ENCODE measurements at regions not wholly inside any gene's neighbourhood (a gene's known extent, or its start where the extent isn't known, plus 50 kb on each side); places are given as distances from the start of the nearest gene placed in this dataset.

DNA sequence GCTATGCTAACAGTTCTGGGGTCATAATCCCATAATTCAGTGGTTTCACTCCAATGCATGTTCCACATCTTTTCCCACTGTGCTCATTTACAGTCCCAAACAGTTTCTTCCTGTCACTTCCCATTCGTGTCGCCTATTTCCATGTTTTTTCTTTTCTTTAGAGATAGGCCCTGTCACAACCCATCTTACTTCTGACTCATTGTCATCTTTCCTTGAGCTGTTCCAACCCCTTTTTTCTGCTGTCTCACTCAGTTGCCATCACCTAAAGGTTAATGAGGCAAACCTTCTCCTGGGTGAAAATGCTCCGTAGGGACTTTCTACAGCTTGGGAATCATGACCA lies 814.5 kb downstream of the VGLL3 start:
- DNase-seq (no peak), ATAC-seq (ENCODE audit: low read depth in 2 of 2) (no peak)
- Mint-ChIP-seq H3K4me3 (no peak overlapping the region), H3K36me3 (no peaks in the 10 kb centered on the region), H3K27me3 (no peaks in the 10 kb centered on the region), H3K27ac (no peak overlapping the region), H3K4me1 (no peaks in the 10 kb centered on the region), H3K9me3 (peaks cover 0 to 5% (median 0%) of the 10 kb centered on the region in 7 donors)

DNA sequence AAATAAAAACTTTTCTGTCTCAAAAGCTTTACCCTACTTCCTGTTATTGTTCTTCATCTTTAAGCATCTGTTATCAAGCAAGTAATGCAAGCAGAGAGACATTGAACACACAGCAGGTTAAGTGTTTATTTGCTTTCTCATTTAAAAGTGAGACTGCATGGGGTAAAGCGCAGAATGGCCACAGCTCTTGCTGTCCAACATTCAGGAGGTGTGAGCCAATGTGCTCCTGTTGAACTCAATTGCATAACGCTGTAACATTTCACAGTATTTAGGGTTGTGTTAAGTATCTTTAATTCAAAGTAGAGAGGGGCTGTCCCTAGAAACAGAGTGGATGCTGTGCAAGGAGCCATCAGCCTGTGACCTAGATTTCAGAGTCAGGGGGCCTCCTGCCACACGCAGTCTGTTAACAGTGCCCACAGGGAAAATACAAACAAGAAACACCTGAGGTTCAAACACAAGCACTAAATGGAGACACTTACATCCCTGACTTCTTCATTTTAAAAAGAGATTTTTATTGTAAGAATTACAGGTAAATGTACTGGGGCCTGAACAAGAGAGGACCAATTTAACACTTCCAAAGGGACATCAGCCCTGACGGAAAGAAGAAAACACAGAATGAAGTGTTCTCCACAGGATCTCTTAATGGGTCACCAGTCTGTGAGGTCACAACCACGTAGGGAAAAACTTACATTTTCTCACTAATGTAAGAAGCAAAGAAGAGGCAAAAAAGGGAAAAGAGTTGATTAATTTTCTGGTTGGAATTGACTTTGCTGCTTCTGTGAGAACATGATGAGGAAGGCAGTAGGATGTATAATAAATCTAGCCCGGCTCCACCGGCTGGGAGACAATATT lies 815.1 kb downstream of the VGLL3 start:
- Mint-ChIP-seq H3K9me3 (peaks cover 0 to 5% (median 0%) of the 10 kb centered on the region in 7 donors), H3K36me3 (no peaks in the 10 kb centered on the region), H3K4me3 (no peak overlapping the region), H3K27me3 (no peaks in the 10 kb centered on the region), H3K4me1 (no peaks in the 10 kb centered on the region), H3K27ac (no peak overlapping the region)
- DNase-seq (no peak), ATAC-seq (ENCODE audit: low read depth in 2 of 2) (no peak)

DNA sequence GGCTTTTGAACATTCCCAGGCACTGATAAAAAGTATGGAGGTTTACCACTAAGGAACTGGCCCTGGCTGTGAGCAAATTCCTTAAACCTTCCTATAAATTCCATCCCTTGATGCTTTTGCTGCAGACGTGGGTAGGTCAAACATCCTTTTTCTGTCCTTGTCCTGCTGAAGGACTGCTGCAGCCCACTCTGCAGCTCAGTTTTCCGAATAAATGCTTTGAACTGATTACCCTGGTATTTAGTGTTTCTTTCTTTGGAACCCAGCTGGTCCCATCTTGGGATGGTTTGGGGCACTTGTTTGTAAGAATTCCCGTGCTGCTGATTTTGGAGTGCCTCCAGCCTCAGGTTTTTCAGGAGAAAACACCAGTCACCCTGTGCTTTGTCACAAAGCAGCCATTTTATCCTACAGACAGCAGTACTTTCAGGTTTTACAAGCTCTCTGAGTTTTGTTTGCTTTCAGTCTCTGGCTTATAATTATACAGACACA lies 815.9 kb downstream of the VGLL3 start:
- H3K27ac Mint-ChIP-seq: no peak overlapping the region
- no peak overlapping the region for H3K4me3 Mint-ChIP-seq
- ATAC-seq (ENCODE audit: low read depth in 2 of 2) (no peak), DNase-seq (no peak)
- no peaks in the 10 kb centered on the region for H3K27me3 Mint-ChIP-seq
- H3K4me1 Mint-ChIP-seq: no peaks in the 10 kb centered on the region
- no peaks in the 10 kb centered on the region for H3K36me3 Mint-ChIP-seq
- peaks cover 0 to 5% (median 0%) of the 10 kb centered on the region in 7 donors for H3K9me3 Mint-ChIP-seq

DNA sequence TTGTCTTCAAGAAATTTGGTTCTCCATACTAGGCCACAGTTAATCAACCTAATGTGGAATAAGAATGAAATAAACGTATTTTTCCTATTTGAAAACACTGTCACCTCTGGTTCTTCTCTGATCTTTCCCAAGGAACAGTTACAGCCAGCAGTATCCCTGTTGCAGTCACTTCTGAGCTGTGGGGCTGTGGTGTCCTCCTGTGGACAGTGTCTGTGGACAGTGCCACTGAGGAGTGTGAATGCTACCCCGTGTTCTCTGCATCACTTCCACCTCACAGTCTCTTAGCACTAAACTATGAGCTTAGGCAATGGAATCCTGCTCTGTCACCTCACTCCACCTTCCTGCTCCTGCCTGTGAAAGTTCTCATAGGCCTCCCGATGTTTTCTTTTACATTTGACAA lies 817.5 kb downstream of the VGLL3 start:
- Mint-ChIP-seq H3K4me3 (no peak overlapping the region), H3K36me3 (no peaks in the 10 kb centered on the region), H3K27me3 (no peaks in the 10 kb centered on the region), H3K4me1 (no peaks in the 10 kb centered on the region), H3K27ac (no peak overlapping the region), H3K9me3 (peaks cover 0 to 3% (median 0%) of the 10 kb centered on the region in 7 donors)
- DNase-seq: no peak
- ATAC-seq (ENCODE audit: low read depth in 2 of 2): no peak

DNA sequence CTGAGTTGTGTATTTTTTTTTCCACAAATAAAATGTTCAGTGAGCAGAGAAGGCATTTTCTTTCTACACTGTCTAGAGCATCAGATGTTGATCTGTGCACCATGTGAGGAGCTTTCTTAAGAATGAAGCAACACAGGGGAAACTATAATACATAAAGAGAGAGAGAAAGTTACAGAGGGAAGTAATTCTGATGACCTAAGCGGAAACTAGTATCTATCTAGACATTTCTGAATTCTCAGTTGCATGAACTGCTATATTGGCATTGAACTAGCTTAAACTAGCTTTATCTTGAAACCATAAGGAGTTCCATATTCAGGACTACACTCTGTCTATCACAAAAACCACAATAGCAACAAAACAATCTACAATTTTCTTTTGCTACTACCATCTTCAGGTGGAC lies 822.4 kb downstream of the VGLL3 start:
- Mint-ChIP-seq H3K4me1 (no peaks in the 10 kb centered on the region), H3K27me3 (no peaks in the 10 kb centered on the region), H3K36me3 (no peaks in the 10 kb centered on the region), H3K4me3 (no peak overlapping the region), H3K27ac (no peak overlapping the region), H3K9me3 (peaks cover 0 to 3% (median 0%) of the 10 kb centered on the region in 7 donors)
- DNase-seq (no peak), ATAC-seq (ENCODE audit: low read depth in 2 of 2) (no peak)

DNA sequence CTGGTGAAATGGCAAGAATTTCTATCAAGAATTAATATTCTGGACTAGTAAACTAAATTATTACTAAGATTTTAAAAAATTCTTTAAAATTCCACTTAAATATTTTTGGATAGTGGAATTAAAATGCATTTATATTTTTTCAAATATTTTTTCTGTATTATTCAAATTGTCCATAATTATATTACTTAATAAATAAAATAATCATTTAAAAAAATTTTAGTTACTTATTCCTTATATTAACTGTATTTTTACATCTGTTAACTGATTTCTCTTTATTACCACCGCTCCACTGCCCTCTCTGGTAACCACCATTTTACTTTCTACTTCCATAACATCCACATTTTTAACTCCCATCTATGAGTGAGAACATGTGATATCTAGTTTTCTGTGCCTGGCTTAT lies 828.4 kb downstream of the VGLL3 start:
- peaks cover 0 to 8% (median 0%) of the 10 kb centered on the region in 7 donors for H3K9me3 Mint-ChIP-seq
- H3K36me3 Mint-ChIP-seq: no peaks in the 10 kb centered on the region
- H3K27me3 Mint-ChIP-seq: no peaks in the 10 kb centered on the region
- no peak for DNase-seq
- no peak for ATAC-seq (ENCODE audit: low read depth in 2 of 2)
- H3K4me3 Mint-ChIP-seq: no peak overlapping the region
- no peaks in the 10 kb centered on the region for H3K4me1 Mint-ChIP-seq
- H3K27ac Mint-ChIP-seq: no peak overlapping the region

DNA sequence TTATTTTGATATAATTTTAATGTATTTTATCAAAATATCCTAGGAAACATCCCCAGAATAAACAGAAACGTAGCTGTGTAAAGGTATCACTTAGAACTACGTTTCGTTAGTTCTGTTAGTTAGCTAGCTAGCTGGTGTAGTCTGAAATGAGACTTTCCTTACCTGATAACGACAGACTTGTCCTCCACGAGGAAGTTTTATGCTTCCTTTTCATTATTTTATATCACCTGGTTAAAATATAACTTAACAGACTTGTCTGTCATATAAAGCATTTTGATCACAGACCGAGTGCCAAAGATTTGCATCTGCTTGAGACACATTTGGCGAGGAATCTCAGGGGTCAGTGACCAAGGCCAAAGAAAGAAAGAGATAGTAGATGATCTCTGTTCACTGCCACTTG lies 829.5 kb downstream of the VGLL3 start:
- no peaks in the 10 kb centered on the region for H3K36me3 Mint-ChIP-seq
- H3K27ac Mint-ChIP-seq: no peak overlapping the region
- H3K27me3 Mint-ChIP-seq: no peaks in the 10 kb centered on the region
- peaks cover 0 to 9% (median 3%) of the 10 kb centered on the region in 7 donors for H3K9me3 Mint-ChIP-seq
- H3K4me1 Mint-ChIP-seq: no peaks in the 10 kb centered on the region
- no peak for DNase-seq
- no peak for ATAC-seq (ENCODE audit: low read depth in 2 of 2)
- H3K4me3 Mint-ChIP-seq: no peak overlapping the region

DNA sequence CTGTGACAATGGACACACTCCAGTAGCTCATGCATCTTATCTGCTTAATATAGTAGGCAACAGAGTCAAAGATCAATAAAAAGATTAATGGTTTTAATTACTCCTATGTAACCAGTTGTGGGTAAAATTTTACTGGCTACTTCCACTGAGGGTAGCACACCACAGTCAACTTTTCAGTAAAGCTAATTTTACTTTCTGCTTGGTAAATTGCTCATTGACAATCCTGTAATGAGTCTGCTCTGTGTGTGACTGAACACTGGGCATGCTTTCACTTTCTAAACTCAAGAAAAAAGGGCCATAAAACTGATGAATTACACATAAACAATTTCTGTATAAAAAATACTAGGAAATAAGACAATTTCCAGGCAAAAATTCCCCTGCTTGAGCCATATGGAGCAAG lies 838.3 kb downstream of the VGLL3 start:
- H3K27me3 Mint-ChIP-seq: no peaks in the 10 kb centered on the region
- DNase-seq: no peak
- H3K27ac Mint-ChIP-seq: no peak overlapping the region
- no peaks in the 10 kb centered on the region for H3K36me3 Mint-ChIP-seq
- no peak for ATAC-seq (ENCODE audit: low read depth in 2 of 2)
- H3K9me3 Mint-ChIP-seq: peaks cover 0 to 12% (median 3%) of the 10 kb centered on the region in 7 donors
- no peaks in the 10 kb centered on the region for H3K4me1 Mint-ChIP-seq
- H3K4me3 Mint-ChIP-seq: no peak overlapping the region

DNA sequence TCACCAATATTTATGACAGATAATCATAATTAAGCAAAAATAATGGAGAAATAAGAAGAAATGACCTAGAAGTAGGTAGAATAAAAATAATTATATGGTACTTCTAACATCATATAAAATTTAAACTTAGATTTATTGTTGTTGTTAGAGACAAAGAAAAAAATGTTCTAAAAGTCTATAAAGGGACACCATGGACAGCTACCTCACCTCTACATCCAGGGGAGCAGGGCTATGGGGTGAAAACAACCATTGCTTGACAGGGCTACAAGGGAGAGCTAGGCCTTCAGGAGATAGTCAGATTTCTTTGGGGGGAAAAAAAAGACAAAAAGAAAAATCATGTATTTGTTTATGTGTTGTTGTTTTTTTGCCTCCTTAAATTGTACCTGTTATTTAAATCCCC lies 841.9 kb downstream of the VGLL3 start:
- DNase-seq (no peak), ATAC-seq (ENCODE audit: low read depth in 2 of 2) (no peak)
- H3K9me3 Mint-ChIP-seq: peaks cover 0 to 11% (median 4%) of the 10 kb centered on the region in 7 donors
- no peak overlapping the region for H3K4me3 Mint-ChIP-seq
- H3K27me3 Mint-ChIP-seq: no peaks in the 10 kb centered on the region
- no peaks in the 10 kb centered on the region for H3K36me3 Mint-ChIP-seq
- H3K27ac Mint-ChIP-seq: no peak overlapping the region
- no peaks in the 10 kb centered on the region for H3K4me1 Mint-ChIP-seq

DNA sequence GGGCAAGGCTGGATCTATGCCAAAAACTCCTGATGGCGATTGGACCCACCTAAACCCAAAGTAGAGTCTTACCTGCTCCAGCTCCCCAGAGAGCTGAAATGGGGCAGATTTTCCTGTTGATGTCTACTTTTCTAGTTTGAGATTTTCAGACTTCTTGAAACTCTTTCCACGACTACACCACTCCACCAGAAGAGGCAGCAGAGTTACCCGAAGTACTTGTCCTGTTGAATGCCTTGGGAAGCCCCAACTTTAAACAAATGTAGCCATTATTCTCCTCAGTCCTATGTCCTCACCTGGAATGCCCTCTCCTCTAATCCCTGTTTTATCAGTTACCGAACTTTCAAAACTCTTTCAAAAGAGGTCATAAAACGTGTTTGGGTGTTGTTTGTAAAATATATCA lies 843.8 kb downstream of the VGLL3 start:
- Mint-ChIP-seq H3K9me3 (peaks cover 0 to 11% (median 4%) of the 10 kb centered on the region in 7 donors), H3K4me1 (no peaks in the 10 kb centered on the region)
- no peak for ATAC-seq (ENCODE audit: low read depth in 2 of 2)

DNA sequence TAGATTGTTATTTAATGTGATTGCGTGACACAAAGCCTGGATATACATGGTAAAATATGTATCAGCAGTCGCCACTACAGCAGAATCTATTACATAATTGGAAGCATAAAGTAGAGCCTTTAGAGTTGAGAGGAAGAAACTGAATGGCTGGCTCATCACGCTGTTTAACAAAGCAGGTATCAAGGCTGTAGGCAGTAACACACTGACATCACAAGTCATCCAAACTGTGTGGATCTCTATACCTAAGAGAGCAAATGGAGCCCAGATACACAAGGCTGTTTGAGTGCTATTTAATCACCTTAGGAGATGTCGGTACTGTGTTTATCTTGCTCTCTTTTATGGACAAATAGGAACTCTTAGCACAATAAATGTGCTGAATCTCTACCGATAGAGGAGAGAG lies 864.4 kb downstream of the VGLL3 start:
- H3K9me3 Mint-ChIP-seq: peaks cover 2 to 19% (median 6%) of the 10 kb centered on the region in 7 donors
- H3K27me3 Mint-ChIP-seq: no peaks in the 10 kb centered on the region
- H3K36me3 Mint-ChIP-seq: no peaks in the 10 kb centered on the region
- no peak overlapping the region for H3K27ac Mint-ChIP-seq
- no peak overlapping the region for H3K4me3 Mint-ChIP-seq
- no peak for ATAC-seq (ENCODE audit: low read depth in 2 of 2)
- no peaks in the 10 kb centered on the region for H3K4me1 Mint-ChIP-seq
- no peak for DNase-seq

More for the DNA sequence above, 843.8 kb downstream of the VGLL3 start:
- DNase-seq: no peak
- no peaks in the 10 kb centered on the region for H3K27me3 Mint-ChIP-seq
- H3K4me3 Mint-ChIP-seq: no peak overlapping the region
- H3K36me3 Mint-ChIP-seq: no peaks in the 10 kb centered on the region
- no peak overlapping the region for H3K27ac Mint-ChIP-seq
